ENCODE measurements at regions not wholly inside any gene's neighbourhood (a gene's known extent, or its start where the extent isn't known, plus 50 kb on each side); places are given as distances from the start of the nearest gene placed in this dataset.

DNA sequence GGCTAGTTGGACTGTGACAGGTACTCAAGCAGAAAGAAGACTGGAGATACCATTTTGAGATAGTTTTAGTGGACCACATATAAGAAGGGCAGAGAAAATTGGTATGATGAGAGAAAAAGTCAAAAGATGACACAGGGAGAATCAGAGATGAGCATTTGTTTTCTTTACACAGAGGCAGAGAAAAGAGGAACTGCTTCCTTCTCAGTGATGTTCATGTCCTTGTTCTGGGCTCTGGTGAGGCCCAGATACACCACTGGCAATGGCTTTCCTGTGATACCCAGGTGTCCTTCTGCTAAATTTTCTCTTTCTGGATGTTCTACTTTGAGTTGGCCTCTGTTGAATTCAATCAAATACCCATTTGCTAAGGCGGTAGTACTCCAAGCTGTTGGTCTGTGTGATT, 1782.7 kb upstream of the SEL1L start:
- ChIA-PET CTCF (no interaction called here), POLR2A (no interaction called here)
- no peak for FAIRE-seq
- DNase-seq (ENCODE audit: low read depth in 1 of 2, low spot score in 1 of 2): no peak
- H3K9me3 ChIP-seq: no peaks in the 10 kb centered on the region; the same call in 2 of the 3 replicates
- no peaks in the 10 kb centered on the region for H3K4me1 ChIP-seq
- H3K27ac ChIP-seq: no peak overlapping the region
- no peak overlapping the region for H3K4me3 ChIP-seq
- no peak for ATAC-seq
- WGBS (ENCODE audit: missing lambda C conversion rate): 3% methylated on average over 1 of the region's 1 CpG
- H3K4me2 ChIP-seq: no peak overlapping the region
- TF ChIP-seq MAFK (IDR thresholded peaks at IDR 0.05; ENCODE audit: partially characterized antibody) (no peak), GATA3 (IDR thresholded peaks at IDR 0.05; ENCODE audit: borderline replicate concordance) (no peak), POLR2AphosphoS2 (conservative IDR thresholded peaks at IDR 0.05; ENCODE audit: low read length) (no peak), FOSB (CRISPR knock-in tag; IDR thresholded peaks at IDR 0.05) (no peak), TP53 (CRISPR knock-in tag; IDR thresholded peaks at IDR 0.05) (no peak), BHLHE40 (IDR thresholded peaks at IDR 0.05; ENCODE audit: low read depth, low read length) (no peak), HEYL (CRISPR knock-in tag; IDR thresholded peaks at IDR 0.05) (no peak), ZNF302 (CRISPR knock-in tag; IDR thresholded peaks at IDR 0.05) (no peak), FOXS1 (CRISPR knock-in tag; IDR thresholded peaks at IDR 0.05) (no peak), KDM5A (IDR thresholded peaks at IDR 0.05) (no peak), JUN (IDR thresholded peaks at IDR 0.05) (no peak), MAZ (IDR thresholded peaks at IDR 0.05; ENCODE audit: borderline replicate concordance, low read depth, low read length) (no peak)
- TF ChIP-seq, protein P1, sequence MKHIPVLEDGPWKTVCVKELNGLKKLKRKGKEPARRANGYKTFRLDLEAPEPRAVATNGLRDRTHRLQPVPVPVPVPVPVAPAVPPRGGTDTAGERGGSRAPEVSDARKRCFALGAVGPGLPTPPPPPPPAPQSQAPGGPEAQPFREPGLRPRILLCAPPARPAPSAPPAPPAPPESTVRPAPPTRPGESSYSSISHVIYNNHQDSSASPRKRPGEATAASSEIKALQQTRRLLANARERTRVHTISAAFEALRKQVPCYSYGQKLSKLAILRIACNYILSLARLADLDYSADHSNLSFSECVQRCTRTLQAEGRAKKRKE (CRISPR knock-in tag; IDR thresholded peaks at IDR 0.05; ENCODE audit: low read depth): no peak

DNA sequence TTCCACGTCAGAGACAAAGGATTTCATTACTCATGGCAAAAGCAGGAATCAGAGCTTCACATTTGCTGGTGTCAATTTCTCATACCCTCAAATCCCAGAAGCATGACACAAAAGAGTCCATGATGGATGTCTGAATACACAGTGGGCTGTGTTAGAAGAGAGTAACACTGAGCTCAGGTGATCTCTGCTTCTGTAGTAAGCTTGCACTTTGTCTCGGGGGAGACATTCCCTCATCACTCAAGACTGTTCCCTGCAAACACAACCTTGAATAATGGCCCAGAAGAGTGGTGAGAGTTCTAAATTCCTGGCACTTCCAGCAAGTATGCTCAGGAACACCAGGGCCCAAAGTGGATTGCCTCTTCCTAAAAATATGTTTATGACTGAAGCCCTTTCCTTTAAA, 1787.2 kb upstream of the SEL1L start:
- ATAC-seq (no peak), FAIRE-seq (no peak), DNase-seq (ENCODE audit: low read depth in 1 of 2, low spot score in 1 of 2) (no peak)
- 7% methylated on average over 2 of the region's 2 CpGs for WGBS (ENCODE audit: missing lambda C conversion rate)
- no peak for TF ChIP-seq GATA3 (IDR thresholded peaks at IDR 0.05; ENCODE audit: borderline replicate concordance)
- TF ChIP-seq EP300 (IDR thresholded peaks at IDR 0.05): no peak
- no peak overlapping the region for H3K27ac ChIP-seq
- ChIA-PET POLR2A (no interaction called here), CTCF (no interaction called here)
- no peak overlapping the region for H3K4me3 ChIP-seq
- H3K4me1 ChIP-seq: no peaks in the 10 kb centered on the region
- no peak overlapping the region for H3K4me2 ChIP-seq
- H3K9me3 ChIP-seq: no peaks in the 10 kb centered on the region; the same call in 2 of the 3 replicates

DNA sequence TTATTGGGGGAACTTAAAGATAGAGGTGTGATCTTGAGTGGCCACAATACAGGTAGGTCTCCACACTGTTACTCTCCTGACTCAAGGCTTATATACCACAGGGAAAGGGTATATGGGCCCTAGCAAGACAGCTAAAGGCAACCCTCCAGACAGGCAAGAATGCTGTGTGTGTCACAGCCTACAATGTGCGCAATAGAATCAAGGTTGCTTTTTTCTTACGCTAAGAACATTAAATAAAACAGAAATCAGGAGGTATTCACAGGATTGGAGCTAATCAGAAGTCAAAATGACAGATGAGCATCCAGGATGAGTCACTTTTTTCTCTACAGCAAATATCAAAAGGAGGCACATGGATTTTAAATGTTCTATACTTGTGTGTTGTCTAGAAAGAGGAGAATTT, 1797.9 kb upstream of the SEL1L start:
- Histone ChIP-seq H3K4me2 (no peak overlapping the region), H3K27ac (no peak overlapping the region), H3K4me3 (no peak overlapping the region), H3K9me3 (0 out of 3 replicates have a peak, but pooled peaks cover 5% of the 10 kb centered on the region), H3K4me1 (no peaks in the 10 kb centered on the region)
- DNase-seq (ENCODE audit: low read depth in 1 of 2, low spot score in 1 of 2) (no peak), ATAC-seq (no peak), FAIRE-seq (no peak)
- no peak for TF ChIP-seq SREBF2 (IDR thresholded peaks at IDR 0.05)
- TF ChIP-seq NFE2L2 (conservative IDR thresholded peaks at IDR 0.05; ENCODE audit: low read length): no peak
- TF ChIP-seq, protein P2, sequence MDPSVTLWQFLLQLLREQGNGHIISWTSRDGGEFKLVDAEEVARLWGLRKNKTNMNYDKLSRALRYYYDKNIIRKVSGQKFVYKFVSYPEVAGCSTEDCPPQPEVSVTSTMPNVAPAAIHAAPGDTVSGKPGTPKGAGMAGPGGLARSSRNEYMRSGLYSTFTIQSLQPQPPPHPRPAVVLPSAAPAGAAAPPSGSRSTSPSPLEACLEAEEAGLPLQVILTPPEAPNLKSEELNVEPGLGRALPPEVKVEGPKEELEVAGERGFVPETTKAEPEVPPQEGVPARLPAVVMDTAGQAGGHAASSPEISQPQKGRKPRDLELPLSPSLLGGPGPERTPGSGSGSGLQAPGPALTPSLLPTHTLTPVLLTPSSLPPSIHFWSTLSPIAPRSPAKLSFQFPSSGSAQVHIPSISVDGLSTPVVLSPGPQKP (IDR thresholded peaks at IDR 0.05; ENCODE audit: low read depth, low read length): no peak
- TF ChIP-seq, protein P3, sequence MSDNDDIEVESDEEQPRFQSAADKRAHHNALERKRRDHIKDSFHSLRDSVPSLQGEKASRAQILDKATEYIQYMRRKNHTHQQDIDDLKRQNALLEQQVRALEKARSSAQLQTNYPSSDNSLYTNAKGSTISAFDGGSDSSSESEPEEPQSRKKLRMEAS (IDR thresholded peaks at IDR 0.05): no peak
- TF ChIP-seq ZC3H11A (IDR thresholded peaks at IDR 0.05): no peak
- TF ChIP-seq MAZ (IDR thresholded peaks at IDR 0.05; ENCODE audit: borderline replicate concordance, low read depth, low read length): no peak
- TF ChIP-seq, protein P4, sequence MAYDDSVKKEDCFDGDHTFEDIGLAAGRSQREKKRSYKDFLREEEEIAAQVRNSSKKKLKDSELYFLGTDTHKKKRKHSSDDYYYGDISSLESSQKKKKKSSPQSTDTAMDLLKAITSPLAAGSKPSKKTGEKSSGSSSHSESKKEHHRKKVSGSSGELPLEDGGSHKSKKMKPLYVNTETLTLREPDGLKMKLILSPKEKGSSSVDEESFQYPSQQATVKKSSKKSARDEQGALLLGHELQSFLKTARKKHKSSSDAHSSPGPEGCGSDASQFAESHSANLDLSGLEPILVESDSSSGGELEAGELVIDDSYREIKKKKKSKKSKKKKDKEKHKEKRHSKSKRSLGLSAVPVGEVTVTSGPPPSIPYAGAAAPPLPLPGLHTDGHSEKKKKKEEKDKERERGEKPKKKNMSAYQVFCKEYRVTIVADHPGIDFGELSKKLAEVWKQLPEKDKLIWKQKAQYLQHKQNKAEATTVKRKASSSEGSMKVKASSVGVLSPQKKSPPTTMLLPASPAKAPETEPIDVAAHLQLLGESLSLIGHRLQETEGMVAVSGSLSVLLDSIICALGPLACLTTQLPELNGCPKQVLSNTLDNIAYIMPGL (CRISPR knock-in tag; IDR thresholded peaks at IDR 0.05; ENCODE audit: borderline replicate concordance): no peak
- TF ChIP-seq, protein P5, sequence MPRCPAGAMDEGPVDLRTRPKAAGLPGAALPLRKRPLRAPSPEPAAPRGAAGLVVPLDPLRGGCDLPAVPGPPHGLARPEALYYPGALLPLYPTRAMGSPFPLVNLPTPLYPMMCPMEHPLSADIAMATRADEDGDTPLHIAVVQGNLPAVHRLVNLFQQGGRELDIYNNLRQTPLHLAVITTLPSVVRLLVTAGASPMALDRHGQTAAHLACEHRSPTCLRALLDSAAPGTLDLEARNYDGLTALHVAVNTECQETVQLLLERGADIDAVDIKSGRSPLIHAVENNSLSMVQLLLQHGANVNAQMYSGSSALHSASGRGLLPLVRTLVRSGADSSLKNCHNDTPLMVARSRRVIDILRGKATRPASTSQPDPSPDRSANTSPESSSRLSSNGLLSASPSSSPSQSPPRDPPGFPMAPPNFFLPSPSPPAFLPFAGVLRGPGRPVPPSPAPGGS (IDR thresholded peaks at IDR 0.05): no peak
- no peak for TF ChIP-seq MAFK (IDR thresholded peaks at IDR 0.05; ENCODE audit: partially characterized antibody)
- no peak for TF ChIP-seq KDM1A (IDR thresholded peaks at IDR 0.05; ENCODE audit: low read depth)
- TF ChIP-seq, protein P6, sequence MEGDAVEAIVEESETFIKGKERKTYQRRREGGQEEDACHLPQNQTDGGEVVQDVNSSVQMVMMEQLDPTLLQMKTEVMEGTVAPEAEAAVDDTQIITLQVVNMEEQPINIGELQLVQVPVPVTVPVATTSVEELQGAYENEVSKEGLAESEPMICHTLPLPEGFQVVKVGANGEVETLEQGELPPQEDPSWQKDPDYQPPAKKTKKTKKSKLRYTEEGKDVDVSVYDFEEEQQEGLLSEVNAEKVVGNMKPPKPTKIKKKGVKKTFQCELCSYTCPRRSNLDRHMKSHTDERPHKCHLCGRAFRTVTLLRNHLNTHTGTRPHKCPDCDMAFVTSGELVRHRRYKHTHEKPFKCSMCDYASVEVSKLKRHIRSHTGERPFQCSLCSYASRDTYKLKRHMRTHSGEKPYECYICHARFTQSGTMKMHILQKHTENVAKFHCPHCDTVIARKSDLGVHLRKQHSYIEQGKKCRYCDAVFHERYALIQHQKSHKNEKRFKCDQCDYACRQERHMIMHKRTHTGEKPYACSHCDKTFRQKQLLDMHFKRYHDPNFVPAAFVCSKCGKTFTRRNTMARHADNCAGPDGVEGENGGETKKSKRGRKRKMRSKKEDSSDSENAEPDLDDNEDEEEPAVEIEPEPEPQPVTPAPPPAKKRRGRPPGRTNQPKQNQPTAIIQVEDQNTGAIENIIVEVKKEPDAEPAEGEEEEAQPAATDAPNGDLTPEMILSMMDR (IDR thresholded peaks at IDR 0.05): no peak
- TF ChIP-seq, protein P7, sequence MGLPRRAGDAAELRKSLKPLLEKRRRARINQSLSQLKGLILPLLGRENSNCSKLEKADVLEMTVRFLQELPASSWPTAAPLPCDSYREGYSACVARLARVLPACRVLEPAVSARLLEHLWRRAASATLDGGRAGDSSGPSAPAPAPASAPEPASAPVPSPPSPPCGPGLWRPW (IDR thresholded peaks at IDR 0.05): no peak
- TF ChIP-seq RARB (CRISPR knock-in tag; IDR thresholded peaks at IDR 0.05): no peak
- TF ChIP-seq POLR2A (IDR thresholded peaks at IDR 0.05; ENCODE audit: low read length): no peak
- no peak for TF ChIP-seq RAD21 (conservative IDR thresholded peaks at IDR 0.05 in 1 of 2, IDR thresholded peaks at IDR 0.05 in 1 of 2)
- TF ChIP-seq MYC (IDR thresholded peaks at IDR 0.05; ENCODE audit: borderline replicate concordance, low read length): no peak
- TF ChIP-seq, protein P1 (CRISPR knock-in tag; IDR thresholded peaks at IDR 0.05; ENCODE audit: low read depth): no peak
- POLR2A ChIA-PET: no interaction called here
- 41% methylated on average over 2 of the region's 2 CpGs for WGBS (ENCODE audit: missing lambda C conversion rate)
- CTCF ChIA-PET: no interaction called here
